ENCODE measurements at regions not wholly inside any gene's neighbourhood (a gene's known extent, or its start where the extent isn't known, plus 50 kb on each side); places are given as distances from the start of the nearest gene placed in this dataset.
"Not testable (repeated sequence)": the region's sequence is repeated elsewhere in the genome, so short reads cannot be mapped to it uniquely, and the experiment has no call there.

DNA sequence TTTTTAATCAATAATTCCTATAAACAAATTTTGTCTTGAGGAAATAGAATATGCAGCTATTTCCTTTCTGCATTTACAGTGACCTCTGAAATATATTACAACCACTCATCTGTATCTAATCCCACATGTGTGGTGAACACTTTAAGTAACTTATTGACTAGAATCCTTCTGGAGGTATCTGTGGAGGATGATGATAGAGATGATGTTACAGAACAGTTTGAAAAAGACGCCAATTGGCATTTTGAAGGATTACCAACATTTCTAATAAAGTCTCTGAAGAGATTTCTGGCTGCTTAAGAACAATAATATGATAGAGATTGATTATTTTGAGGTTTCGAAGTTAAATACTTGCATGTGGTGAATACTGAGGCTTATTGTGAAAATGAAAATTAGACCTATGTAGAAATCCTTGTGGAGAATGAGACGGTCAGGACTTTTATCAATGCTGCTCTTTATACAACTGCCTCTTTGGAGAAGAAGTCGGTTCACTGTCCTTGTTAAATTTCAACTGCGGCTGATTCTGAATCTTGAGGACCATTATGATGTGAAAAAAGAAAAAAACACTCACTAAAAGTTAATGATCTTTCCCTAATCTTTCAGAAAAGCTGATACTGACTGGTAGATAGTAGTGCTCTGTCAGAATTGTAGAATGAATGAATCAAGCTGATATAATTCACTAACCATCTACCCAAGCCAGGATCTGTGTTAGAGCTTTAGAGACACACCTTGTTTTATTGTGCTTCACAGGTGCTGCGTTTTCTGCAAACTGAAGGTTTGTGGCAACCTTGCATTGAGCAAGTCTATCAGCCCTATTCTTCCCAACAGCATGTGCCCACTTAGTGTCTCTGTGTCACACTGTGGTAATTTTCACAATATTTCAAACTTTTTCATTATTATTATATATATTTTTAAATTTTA, 204.7 kb downstream of the SPRY1 start:
- Histone ChIP-seq H3K36me3 (ENCODE audit: insufficient read depth) (no peaks in the 10 kb centered on the region), H3K79me2 (ENCODE audit: insufficient read depth, low read depth) (no peaks in the 10 kb centered on the region), H3K4me2 (peak overlapping the region; percentile 55), H3K27me3 (ENCODE audit: insufficient read depth, low read depth) (no peaks in the 10 kb centered on the region), H2AFZ (ENCODE audit: low read depth) (no peak overlapping the region), H3K4me1 (ENCODE audit: low read depth, poor library complexity, severe bottlenecking) (peaks cover 44% of the 10 kb centered on the region), H3K4me3 (IDR thresholded peaks at IDR 0.05; ENCODE audit: insufficient read depth, low read depth, low read length) (no peak overlapping the region), H4K20me1 (ENCODE audit: insufficient read depth) (no peaks in the 10 kb centered on the region), H3K9ac (no peak overlapping the region), H3K27ac (no peak overlapping the region)
- TF ChIP-seq, protein P1, sequence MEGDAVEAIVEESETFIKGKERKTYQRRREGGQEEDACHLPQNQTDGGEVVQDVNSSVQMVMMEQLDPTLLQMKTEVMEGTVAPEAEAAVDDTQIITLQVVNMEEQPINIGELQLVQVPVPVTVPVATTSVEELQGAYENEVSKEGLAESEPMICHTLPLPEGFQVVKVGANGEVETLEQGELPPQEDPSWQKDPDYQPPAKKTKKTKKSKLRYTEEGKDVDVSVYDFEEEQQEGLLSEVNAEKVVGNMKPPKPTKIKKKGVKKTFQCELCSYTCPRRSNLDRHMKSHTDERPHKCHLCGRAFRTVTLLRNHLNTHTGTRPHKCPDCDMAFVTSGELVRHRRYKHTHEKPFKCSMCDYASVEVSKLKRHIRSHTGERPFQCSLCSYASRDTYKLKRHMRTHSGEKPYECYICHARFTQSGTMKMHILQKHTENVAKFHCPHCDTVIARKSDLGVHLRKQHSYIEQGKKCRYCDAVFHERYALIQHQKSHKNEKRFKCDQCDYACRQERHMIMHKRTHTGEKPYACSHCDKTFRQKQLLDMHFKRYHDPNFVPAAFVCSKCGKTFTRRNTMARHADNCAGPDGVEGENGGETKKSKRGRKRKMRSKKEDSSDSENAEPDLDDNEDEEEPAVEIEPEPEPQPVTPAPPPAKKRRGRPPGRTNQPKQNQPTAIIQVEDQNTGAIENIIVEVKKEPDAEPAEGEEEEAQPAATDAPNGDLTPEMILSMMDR (conservative IDR thresholded peaks at IDR 0.05; ENCODE audit: low read depth, low read length): no peak

DNA sequence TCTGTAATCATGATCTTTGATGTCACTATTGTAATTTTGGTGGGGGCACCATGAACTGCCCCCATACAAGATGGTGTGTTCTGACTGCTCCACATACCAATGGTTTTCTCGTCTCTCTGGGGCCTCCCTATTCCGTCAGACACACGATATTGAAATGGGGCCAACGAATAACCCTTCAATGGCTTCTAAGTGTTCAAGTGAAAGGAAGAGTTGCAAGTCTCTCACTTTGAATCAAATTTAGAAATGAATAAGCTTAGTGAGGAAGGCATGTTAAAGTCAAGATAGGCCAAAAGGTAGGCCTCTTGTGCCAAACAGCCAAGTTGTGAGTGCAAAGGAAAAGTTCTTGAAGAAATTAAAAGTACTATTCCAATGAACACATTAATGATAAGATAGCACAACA, 205.4 kb downstream of the SPRY1 start:
- no peak overlapping the region for H3K4me3 ChIP-seq (IDR thresholded peaks at IDR 0.05; ENCODE audit: insufficient read depth, low read depth, low read length)
- no peaks in the 10 kb centered on the region for H3K79me2 ChIP-seq (ENCODE audit: insufficient read depth, low read depth)
- no peaks in the 10 kb centered on the region for H3K36me3 ChIP-seq (ENCODE audit: insufficient read depth)
- no peak overlapping the region for H3K9ac ChIP-seq
- TF ChIP-seq, protein P1 (conservative IDR thresholded peaks at IDR 0.05; ENCODE audit: low read depth, low read length): no peak
- H3K27ac ChIP-seq: no peak overlapping the region
- no peak overlapping the region for H3K4me2 ChIP-seq
- peaks cover 51% of the 10 kb centered on the region for H3K4me1 ChIP-seq (ENCODE audit: low read depth, poor library complexity, severe bottlenecking)
- H2AFZ ChIP-seq (ENCODE audit: low read depth): no peak overlapping the region
- H3K27me3 ChIP-seq (ENCODE audit: insufficient read depth, low read depth): no peaks in the 10 kb centered on the region
- H4K20me1 ChIP-seq (ENCODE audit: insufficient read depth): no peaks in the 10 kb centered on the region

DNA sequence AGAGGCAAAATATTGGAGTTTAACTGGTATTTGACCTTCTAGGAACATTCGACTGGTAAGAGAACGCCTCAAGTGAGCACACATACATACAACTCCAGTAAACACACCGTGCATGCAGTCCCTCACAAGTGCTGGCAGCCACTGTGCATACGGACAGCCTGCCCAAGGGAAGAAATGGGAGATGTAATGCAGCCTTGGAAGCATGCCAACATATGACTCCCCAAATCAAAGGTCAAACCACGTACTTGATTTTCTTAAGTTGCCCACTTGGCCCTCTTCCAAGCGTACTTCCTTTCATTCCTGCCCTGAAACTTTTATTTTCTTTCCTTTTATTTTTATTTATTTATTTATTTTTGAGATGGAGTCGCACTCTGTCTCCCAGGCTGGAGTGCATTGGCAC, 206.6 kb downstream of the SPRY1 start:
- no peak overlapping the region for H3K9ac ChIP-seq
- TF ChIP-seq, protein P1 (conservative IDR thresholded peaks at IDR 0.05; ENCODE audit: low read depth, low read length): no peak
- H2AFZ ChIP-seq (ENCODE audit: low read depth): no peak overlapping the region
- H3K79me2 ChIP-seq (ENCODE audit: insufficient read depth, low read depth): no peaks in the 10 kb centered on the region
- no peaks in the 10 kb centered on the region for H4K20me1 ChIP-seq (ENCODE audit: insufficient read depth)
- H3K27ac ChIP-seq: no peak overlapping the region
- no peaks in the 10 kb centered on the region for H3K27me3 ChIP-seq (ENCODE audit: insufficient read depth, low read depth)
- no peak overlapping the region for H3K4me2 ChIP-seq
- H3K4me3 ChIP-seq (IDR thresholded peaks at IDR 0.05; ENCODE audit: insufficient read depth, low read depth, low read length): no peak overlapping the region
- H3K36me3 ChIP-seq (ENCODE audit: insufficient read depth): no peaks in the 10 kb centered on the region
- peaks cover 44% of the 10 kb centered on the region for H3K4me1 ChIP-seq (ENCODE audit: low read depth, poor library complexity, severe bottlenecking)

DNA sequence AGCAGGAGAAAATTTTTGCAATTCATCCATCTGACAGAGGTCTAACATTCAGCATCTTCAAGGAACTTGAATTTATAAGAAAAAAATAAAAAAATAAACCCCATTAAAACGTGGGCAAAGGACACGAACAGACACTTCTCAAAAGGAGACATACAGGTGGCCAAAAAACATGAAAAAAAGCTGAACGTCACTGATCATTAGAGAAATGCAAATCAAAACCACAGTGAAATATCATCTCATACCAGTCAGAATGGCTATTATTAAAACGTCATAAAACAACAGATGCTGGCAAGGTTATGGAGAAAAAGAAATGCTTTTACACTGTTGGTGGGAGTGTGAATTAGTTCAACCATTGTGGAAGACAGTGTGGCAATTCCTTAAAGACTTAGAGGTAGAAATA, 209.2 kb downstream of the SPRY1 start:
- H3K4me1 ChIP-seq (ENCODE audit: low read depth, poor library complexity, severe bottlenecking): peaks cover 18% of the 10 kb centered on the region

DNA sequence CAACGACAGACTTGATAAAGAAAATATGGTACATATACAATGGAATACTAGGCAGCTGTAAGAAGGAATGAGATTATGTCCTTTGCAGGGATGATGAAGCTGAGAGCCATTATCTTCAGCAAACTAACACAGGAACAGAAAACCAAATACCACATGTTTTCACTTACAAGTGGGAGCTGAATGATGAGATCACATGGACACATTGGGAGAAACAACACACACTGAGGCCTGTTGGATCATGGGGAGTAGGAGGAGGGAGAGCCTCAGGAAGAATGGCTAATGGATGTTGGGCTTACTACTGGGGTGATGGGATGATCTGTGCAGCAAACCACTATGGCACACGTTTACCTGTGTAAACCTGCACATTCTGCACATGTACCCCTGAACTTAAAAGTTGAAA, 209.7 kb downstream of the SPRY1 start:
- H3K27me3 ChIP-seq (ENCODE audit: insufficient read depth, low read depth): no peaks in the 10 kb centered on the region
- H3K27ac ChIP-seq: no peak overlapping the region
- H3K4me2 ChIP-seq: no peak overlapping the region
- TF ChIP-seq, protein P1 (conservative IDR thresholded peaks at IDR 0.05; ENCODE audit: low read depth, low read length): no peak
- no peaks in the 10 kb centered on the region for H4K20me1 ChIP-seq (ENCODE audit: insufficient read depth)
- no peak overlapping the region for H3K4me3 ChIP-seq (IDR thresholded peaks at IDR 0.05; ENCODE audit: insufficient read depth, low read depth, low read length)
- H2AFZ ChIP-seq (ENCODE audit: low read depth): no peak overlapping the region
- no peak overlapping the region for H3K9ac ChIP-seq
- no peaks in the 10 kb centered on the region for H3K79me2 ChIP-seq (ENCODE audit: insufficient read depth, low read depth)
- peaks cover 13% of the 10 kb centered on the region for H3K4me1 ChIP-seq (ENCODE audit: low read depth, poor library complexity, severe bottlenecking)
- H3K36me3 ChIP-seq (ENCODE audit: insufficient read depth): no peaks in the 10 kb centered on the region

More for the DNA sequence above, 209.2 kb downstream of the SPRY1 start:
- H3K36me3 ChIP-seq (ENCODE audit: insufficient read depth); H3K9ac ChIP-seq; H4K20me1 ChIP-seq (ENCODE audit: insufficient read depth); H3K79me2 ChIP-seq (ENCODE audit: insufficient read depth, low read depth); H2AFZ ChIP-seq (ENCODE audit: low read depth); H3K4me2 ChIP-seq; H3K27ac ChIP-seq; H3K27me3 ChIP-seq (ENCODE audit: insufficient read depth, low read depth); H3K4me3 ChIP-seq (IDR thresholded peaks at IDR 0.05; ENCODE audit: insufficient read depth, low read depth, low read length): not testable (repeated sequence)

Measured in KMS-11 (cell line).